RKO (cell line): ENCODE measurements at regions not wholly inside any gene's neighbourhood (a gene's known extent, or its start where the extent isn't known, plus 50 kb on each side); places are given as distances from the start of the nearest gene placed in this dataset.
"Not testable (repeated sequence)": the region's sequence is repeated elsewhere in the genome, so short reads cannot be mapped to it uniquely, and the experiment has no call there.

Source experiments
- DNase-seq: peaks from one replicate; pipeline ENCODE4 v3.0.0-alpha.2; 2016; ENCODE audit warnings: low spot score

DNA sequence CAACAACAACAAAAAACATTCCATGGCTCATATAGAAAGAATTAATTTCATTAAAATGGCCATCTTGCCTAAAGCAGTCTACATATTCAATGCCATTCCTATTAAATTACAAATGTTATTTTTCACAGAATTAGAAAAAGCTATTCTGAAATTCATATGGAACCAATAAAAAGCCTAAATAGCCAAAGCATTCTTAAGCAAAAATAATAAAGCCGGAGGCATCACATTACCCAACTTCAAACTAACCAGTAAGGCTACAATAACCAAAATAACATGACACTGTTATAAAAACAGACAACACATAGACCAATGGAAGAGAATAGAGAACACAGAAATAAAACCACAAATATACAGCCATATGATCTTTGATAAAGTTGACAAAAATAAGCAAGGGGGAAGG, 330.4 kb downstream of the KIF20B start:
- no peak for DNase-seq

- DNase-seq, result no peak
Measured at GRCh38 chr10:90032519-90032918, 331.1 kb downstream of the KIF20B start.

DNA sequence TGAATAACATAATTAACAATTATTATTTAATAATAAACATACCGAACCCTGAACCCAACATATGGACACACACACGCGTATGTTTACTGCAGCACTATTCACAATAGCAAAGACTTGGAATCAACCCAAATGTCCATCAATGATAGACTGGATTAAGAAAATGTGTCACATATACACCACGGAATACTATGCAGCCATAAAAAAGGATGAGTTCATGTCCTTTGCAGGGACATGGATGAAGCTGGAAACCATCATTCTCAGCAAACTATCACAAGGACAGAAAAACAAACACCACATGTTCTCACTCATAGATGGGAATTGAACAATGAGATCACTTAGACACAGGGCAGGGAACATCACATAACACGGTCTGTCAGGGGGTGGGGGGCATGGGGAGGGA, 333.5 kb downstream of the KIF20B start:
- DNase-seq, result not testable (repeated sequence)

- no peak for DNase-seq
Measured at GRCh38 chr10:90041585-90041984, 340.2 kb downstream of the KIF20B start.

- DNase-seq, result no peak
Measured at GRCh38 chr10:90042075-90042474, 340.7 kb downstream of the KIF20B start.

DNA sequence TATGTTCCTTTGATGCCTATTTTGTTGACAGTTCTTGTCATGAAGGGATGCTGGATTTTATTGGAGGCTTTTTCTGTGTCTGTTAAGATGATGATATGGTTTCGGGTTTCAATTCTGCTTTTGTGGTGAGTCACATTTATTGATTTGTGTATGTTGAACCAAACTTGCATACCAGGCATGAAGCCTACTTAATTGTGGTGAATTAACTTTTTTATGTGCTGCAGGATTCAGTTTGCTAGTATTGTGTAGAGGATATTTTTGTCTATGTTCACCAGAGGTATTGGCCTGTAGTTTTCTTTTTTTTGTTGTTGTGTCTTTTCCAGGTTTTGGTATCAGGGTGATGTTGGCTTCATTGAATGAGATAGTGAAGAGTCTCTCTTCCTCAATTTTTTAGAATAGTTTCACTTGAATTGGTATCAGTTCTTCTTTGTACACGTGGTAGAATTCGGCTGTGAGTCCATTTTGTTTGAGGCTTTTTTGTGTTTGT, 345.9 kb downstream of the KIF20B start:
- no peak for DNase-seq

DNA sequence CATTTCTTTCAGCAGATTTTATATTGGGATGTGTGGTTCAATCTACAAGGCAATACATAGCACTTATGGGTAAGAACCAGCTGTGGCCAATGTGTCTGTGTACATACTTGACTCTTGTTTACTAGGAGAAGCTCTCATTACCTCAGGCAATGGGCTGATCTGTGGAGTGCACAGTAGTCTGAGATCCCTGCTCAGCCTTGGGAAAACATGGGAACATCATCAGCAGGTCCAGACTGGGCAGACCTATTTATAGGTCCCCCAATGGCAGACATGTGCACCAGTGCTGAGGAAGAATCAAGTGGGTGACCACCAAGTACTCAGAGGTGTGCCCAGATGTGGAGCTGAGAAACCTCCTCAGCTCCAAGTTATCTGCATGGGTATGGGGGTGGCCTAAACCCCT, 349.7 kb downstream of the KIF20B start:
- no peak for DNase-seq

GRCh38 chr10:90051474-90051873, 350.1 kb downstream of the KIF20B start:
- DNase-seq, result no peak

DNA sequence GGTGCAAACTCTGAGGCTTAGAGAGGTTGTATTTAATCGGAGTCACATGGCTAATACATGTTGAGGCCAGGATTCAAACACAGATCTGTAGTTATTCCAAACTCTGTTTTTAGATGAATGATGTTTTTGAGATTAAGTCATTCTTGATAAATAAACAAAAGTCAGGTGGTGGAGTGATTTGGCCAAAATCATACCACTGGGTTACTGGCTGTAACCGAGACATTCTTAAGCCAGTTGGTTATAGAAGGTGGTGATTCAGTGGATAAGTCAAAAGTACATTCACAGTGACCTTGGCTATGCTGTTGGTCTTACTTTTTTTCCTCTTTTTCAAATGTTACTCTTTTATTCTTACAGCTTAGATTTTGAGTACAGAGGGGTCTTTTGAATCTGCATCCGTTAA, 361.4 kb downstream of the KIF20B start:
- DNase-seq, result no peak

- no peak for DNase-seq
Measured at GRCh38 chr10:90064295-90064694, 362.9 kb downstream of the KIF20B start.

DNA sequence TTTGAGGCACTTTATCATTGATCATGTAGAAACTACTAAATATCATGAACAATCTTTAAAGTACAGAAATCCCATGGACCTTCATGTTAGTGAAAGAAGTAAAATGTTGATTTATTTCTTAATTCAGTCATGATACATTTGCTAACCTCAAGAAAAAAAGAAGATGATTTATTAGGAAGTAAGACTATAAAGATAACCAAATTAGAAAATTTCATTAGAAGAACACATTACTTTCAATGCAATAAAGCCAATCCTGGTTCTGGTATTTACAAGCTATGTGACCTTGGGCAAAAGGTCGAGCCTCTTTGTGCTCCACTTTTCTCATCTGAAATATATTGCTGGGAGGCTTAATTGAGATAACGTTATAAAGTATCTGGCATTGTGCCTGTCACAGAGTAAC, 365.0 kb downstream of the KIF20B start:
- DNase-seq, result no peak

DNA sequence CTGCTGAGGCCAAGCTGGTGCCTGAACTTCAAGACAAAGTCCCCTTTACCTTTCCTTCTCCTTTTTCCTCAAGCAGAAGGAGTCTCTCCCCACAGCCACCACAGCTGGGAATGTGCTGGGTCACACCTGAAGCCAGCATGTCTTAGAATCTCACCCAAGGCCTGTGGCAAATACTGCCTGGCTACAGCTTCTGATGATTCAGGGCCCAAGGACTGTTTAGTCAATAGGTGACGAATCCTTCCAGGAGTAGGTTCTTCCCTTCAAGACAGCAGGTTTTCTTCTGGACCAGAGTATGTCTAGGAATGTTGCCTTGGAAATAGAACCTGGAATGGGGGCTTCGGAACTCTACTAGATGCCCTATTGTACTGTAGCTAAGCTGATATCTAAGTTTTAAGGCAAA, 374.6 kb downstream of the KIF20B start:
- no peak for DNase-seq

DNA sequence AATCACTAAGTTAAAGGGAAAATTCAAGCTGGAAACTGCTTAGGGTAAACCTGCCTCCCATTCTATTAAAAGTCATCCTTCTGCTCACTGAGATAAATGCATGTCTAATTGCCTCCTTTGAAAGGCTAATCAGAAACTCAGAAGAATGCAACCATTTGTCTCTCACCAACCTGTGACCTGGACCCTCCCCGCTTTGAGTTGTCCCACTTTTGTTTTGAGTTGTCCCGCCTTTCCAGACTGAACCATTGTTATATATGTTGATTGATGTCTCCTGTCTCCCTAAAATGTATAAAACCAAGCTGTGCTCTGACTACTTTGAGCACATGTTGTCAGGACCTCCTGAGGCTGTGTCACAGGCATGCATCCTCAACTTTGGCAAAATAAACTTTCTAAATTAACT, 378.4 kb downstream of the KIF20B start:
- DNase-seq, result no peak

GRCh38 chr10:90086606-90087190, 385.3 kb downstream of the KIF20B start:
- not testable (repeated sequence) for DNase-seq

- DNase-seq, result peak; percentile 19
Measured at GRCh38 chr10:90087197-90088023, 386.0 kb downstream of the KIF20B start.

GRCh38 chr10:90088024-90088317, 386.6 kb downstream of the KIF20B start:
- no peak for DNase-seq

DNA sequence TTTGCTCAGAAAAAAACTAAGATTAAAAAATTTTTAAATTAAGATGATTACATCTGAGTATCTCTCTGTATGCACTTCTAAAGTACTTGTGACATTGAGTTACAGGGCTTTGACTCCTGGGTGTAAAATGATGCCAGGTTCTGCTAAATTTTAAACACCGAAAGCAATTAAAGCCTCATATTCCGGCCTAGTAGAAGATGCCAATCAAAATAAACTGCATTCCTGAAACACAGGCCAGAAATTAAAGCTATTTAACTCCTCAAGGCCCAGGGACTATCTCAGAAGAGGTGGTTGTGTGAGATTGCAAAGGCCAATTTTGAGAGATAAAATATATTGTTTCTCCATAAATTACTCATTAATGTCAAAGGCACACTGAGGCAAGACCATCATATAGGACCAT, 388.3 kb downstream of the KIF20B start:
- no peak for DNase-seq

DNA sequence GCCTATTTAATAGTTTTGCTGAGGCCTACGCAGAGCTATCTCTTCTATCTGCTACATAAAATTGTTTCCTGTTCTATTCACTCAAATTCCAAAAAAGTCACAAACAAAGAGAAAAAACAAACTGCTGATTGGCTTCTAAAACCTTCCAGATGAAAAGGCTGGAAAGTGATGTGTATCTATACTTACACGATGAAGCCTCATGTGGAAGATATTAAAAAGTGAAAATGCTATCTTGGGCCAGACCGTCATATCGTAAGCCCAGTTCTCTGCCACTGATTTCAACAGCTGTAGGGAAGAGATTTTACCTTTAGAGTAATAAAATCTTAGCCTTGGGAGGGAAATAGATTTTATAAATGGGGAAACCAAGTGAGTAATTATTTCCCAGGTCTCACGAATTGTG, 394.8 kb downstream of the KIF20B start:
- DNase-seq, result no peak

DNA sequence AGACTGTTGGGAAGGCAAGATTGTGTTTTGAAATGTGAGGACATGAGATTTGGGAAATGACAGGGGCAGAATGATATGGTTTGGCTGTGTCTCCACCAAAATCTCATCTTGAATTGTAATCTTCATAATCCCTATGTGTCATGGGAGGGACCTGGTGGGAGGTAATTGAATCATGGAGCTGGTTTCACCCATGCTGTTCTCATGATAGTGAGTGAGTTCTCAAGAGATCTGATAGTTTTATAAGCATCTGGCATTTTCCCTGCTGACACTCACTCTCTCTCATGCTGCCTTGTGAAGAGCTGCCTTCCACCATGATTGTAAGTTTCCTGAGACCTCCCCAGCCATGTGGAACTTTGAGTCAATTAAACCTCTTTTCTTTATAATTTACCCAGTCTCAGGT, 406.2 kb downstream of the KIF20B start:
- not testable (repeated sequence) for DNase-seq

- DNase-seq, result no peak
Measured at GRCh38 chr10:90111671-90112070, 410.3 kb downstream of the KIF20B start.

DNA sequence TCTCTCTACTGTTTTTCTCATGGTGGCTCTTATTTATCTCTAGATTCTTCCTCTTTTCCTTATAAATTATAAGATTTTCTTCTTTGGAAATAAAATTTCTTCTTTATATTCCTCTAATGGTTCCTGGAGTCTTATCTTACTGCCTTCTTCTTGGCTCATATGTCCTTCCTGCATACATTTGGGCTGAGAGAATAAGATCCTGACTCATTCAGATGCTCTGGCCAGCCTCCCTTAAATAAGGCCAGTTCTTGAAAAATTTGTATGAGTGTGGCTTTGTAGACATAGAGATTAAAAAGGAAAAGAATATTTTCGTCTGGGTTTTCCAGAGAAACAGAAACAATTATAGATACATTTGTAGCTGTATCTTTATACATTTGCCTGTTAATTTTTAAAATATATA, 411.3 kb downstream of the KIF20B start:
- DNase-seq, result no peak

- not testable (repeated sequence) for DNase-seq
Measured at GRCh38 chr10:90118567-90118966, 417.2 kb downstream of the KIF20B start.

DNA sequence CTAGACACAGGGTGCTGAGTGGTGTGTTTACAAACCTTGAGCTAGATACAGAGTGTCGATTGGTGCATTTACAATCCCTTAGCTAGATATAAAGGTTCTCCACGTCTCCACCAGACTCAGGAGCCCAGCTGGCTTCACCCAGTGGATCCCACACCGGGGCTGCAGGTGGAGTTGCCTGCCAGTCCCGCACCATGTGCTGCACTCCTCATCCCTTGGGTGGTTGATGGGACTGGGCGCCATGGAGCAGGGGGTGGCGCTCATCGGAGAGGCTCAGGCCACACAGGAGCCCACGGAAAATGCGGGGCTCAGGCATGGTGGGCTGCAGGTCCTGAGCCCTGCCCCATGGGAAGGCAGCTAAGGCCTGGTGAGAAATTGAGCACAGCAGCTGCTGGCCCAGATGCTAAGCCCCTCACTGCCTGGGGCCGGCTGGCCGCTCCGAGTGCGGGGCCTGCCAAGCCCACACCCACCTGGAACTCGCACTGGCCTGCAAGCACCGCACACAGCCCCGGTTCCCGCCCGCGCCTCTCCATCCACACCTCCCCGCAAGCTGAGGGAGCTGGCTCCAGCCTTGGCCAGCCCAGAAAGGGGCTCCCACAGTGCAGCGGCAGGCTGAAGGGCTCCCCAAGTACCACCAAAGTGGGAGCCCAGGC, 418.4 kb downstream of the KIF20B start:
- not testable (repeated sequence) for DNase-seq
